GM12878 (cell line): ENCODE measurements at regions not wholly inside any gene's neighbourhood (a gene's known extent, or its start where the extent isn't known, plus 50 kb on each side); places are given as distances from the start of the nearest gene placed in this dataset.

Experiments used
- ATAC-seq: fragments of 200-7000 bp; cut with Tn5 transposase; 3 replicates; pipeline ENCODE4 v1.9.1; 2020; ENCODE audit warnings: mild to moderate bottlenecking, moderate library complexity
- BruUV-seq: library from RNA; stranded (reverse); fragments of 400-500 nt; replicated peaks from 2 replicates; lab custom pipeline; 2021; lab: Mats Ljungman, UMichigan
- CTCF ChIA-PET: fragments of 300-600 bp; sonication (Branson Sonifier 250); formaldehyde crosslinking; extraction: SDS; loops from one replicate; lab custom pipeline; 2021; ENCODE audit warnings: inconsistent platforms; lab: Yijun Ruan, JAX
- POLR2A ChIA-PET: fragments of 350-600 bp; formaldehyde crosslinking; extraction: SDS; loops from one replicate; lab custom pipeline; 2021; ENCODE audit warnings: inconsistent platforms; lab: Charles Lee
- RAD21 ChIA-PET: fragments of 300-600 bp; sonication (Branson Sonifier 250); formaldehyde crosslinking; loops from one replicate; lab custom pipeline; 2023; ENCODE audit warnings: antibody characterized with exemption; ENCODE audit not compliant: unreplicated experiment; lab: Charles Lee
- SMC1A ChIA-PET: fragments of 300-600 bp; sonication (Branson Sonifier 250); formaldehyde crosslinking; loops from one replicate; lab custom pipeline; 2023; ENCODE audit not compliant: unreplicated experiment, uncharacterized antibody; lab: Charles Lee
- DNase-seq: peaks from one replicate; pipeline ENCODE4 v3.0.0-alpha.2; 2011; ENCODE audit warnings: low read depth, low spot score
- FAIRE-seq: peaks from 3 replicates; lab custom pipeline; 2011; peaks lifted over from hg19 to GRCh38; lab: Jason Lieb, UNC
- H2AFZ ChIP-seq: 2 replicates; pipeline ENCODE4 v1.6.0; 2011; ENCODE audit warnings: low read depth, low read length, control low read depth; ENCODE audit not compliant: control insufficient read depth
- H3K27ac ChIP-seq: 2 replicates; pipeline ENCODE4 v1.5.1; 2011; ENCODE audit warnings: control low read depth; ENCODE audit not compliant: control insufficient read depth, insufficient read depth
- H3K27me3 ChIP-seq, 2 experiments: replicated peaks in 1 of 2; 2 replicates each; pipeline versions ENCODE4 v1.6.0 to v1.6.1; 2011; ENCODE audit warnings: low read length in 1 of 2; ENCODE audit not compliant: control insufficient read depth in 2 of 2, insufficient read depth in 2 of 2
- H3K36me3 ChIP-seq, 2 experiments: 2 replicates each; pipeline ENCODE4 v1.5.1; 2011; ENCODE audit warnings: low read length in 1 of 2; ENCODE audit not compliant: control insufficient read depth in 2 of 2, insufficient read depth in 2 of 2
- H3K4me1 ChIP-seq: 2 replicates; pipeline ENCODE4 v1.6.1; 2011; ENCODE audit warnings: mild to moderate bottlenecking, low read length, moderate library complexity, mixed read lengths; ENCODE audit not compliant: control insufficient read depth, insufficient read depth
- H3K4me2 ChIP-seq: 2 replicates; pipeline ENCODE4 v1.6.0; 2011; ENCODE audit warnings: control low read depth; ENCODE audit not compliant: control insufficient read depth, insufficient read depth
- H3K4me3 ChIP-seq: fragments of 200-600 bp; sonication (generic); 2 replicates; pipeline ENCODE4 v1.5.1; 2016
- H3K79me2 ChIP-seq: 2 replicates; pipeline ENCODE4 v1.6.0; 2011; ENCODE audit warnings: low read length; ENCODE audit not compliant: control insufficient read depth, insufficient read depth
- H3K9ac ChIP-seq: 2 replicates; pipeline ENCODE4 v1.8.0; 2011; ENCODE audit warnings: low read length, control low read depth, mixed read lengths; ENCODE audit not compliant: control insufficient read depth, insufficient read depth
- H3K9me3 ChIP-seq: replicated peaks from 3 replicates; pipeline ENCODE4 v1.5.1; 2011; ENCODE audit warnings: mild to moderate bottlenecking, low read length; ENCODE audit not compliant: control insufficient read depth, insufficient read depth
- H4K20me1 ChIP-seq: 2 replicates; pipeline ENCODE4 v1.6.0; 2011; ENCODE audit not compliant: control insufficient read depth, insufficient read depth
- BACH1 ChIP-seq: fragments of 450-650 bp; IDR thresholded peaks from 2 replicates; pipeline ENCODE4 v1.6.1; 2017; ENCODE audit warnings: mild to moderate bottlenecking, borderline replicate concordance
- CBX5 ChIP-seq: sonication (generic); IDR thresholded peaks from 2 replicates; pipeline ENCODE4 v1.6.1; 2016; ENCODE audit warnings: low read depth, moderate library complexity, mild to moderate bottlenecking, inconsistent platforms
- KLF5 ChIP-seq: fragments of 450-650 bp; IDR thresholded peaks from 2 replicates; pipeline ENCODE4 v1.6.1; 2014; ENCODE audit warnings: mild to moderate bottlenecking; ENCODE audit not compliant: partially characterized antibody
- NFIC ChIP-seq: IDR thresholded peaks from 2 replicates; pipeline ENCODE4 v1.6.1; 2012; ENCODE audit warnings: low read depth, mild to moderate bottlenecking, inconsistent platforms, low read length, moderate library complexity
- NFYA ChIP-seq: IDR thresholded peaks from 2 replicates; pipeline ENCODE4 v1.6.1; 2011; ENCODE audit warnings: low read depth, mild to moderate bottlenecking, low read length, improper control_type of control experiment, borderline replicate concordance
- POU2F2 ChIP-seq: IDR thresholded peaks from 3 replicates; pipeline ENCODE4 v1.6.1; 2011; ENCODE audit warnings: low read depth, mild to moderate bottlenecking, low read length, borderline replicate concordance
- RUNX3 ChIP-seq: IDR thresholded peaks from 2 replicates; pipeline ENCODE4 v1.6.1; 2012; ENCODE audit warnings: low read length, inconsistent platforms
- ZNF622 ChIP-seq: fragments of 450-650 bp; IDR thresholded peaks from 2 replicates; pipeline ENCODE4 v1.6.1; 2017; ENCODE audit warnings: mild to moderate bottlenecking, inconsistent platforms
- ZZZ3 ChIP-seq: IDR thresholded peaks from 2 replicates; pipeline ENCODE4 v1.6.1; 2011; ENCODE audit warnings: low read depth; ENCODE audit not compliant: control insufficient read depth, insufficient read length
- WGBS: methylation state at CpG from one replicate; pipeline ENCODE4 v1.1.6; 2016; ENCODE audit warnings: low lambda C conversion rate; ENCODE audit not compliant: insufficient replicate concordance, insufficient coverage; ENCODE audit errors: missing lambda C conversion rate; 5-methylcytosine and 5-hydroxymethylcytosine counted together
- in situ Hi-C: fragments of 300-500 bp; cut with MboI; formaldehyde crosslinking; loops from 9 replicates; pipeline ENCODE4 v1.14.3; 2018; ENCODE audit warnings: mixed read lengths
- intact Hi-C: fragments of 100-400 bp; cut with micrococcal nuclease; formaldehyde crosslinking; loops from one replicate; pipeline ENCODE4 v1.14.2; 2022; ENCODE audit not compliant: unreplicated experiment

DNA sequence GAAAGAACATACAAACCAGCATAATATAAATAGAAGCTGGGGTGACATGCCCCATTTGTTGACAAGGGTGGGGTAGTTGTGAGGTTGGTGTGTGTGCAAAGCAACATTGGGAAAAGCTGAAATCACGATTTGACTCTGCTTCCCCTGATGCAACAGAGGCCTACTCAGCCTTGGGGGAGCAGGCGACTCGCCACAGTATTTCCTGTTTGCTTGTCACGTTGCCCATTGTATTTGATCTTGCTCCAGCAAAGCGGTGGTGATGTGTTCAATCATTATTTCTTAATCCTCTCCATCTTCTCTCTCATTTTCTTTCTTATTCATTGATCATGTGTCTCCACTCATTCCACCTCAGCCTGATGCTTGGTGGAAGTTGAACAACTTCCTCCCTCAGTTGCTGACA, 165.8 kb upstream of the CITED2 start:
- Histone ChIP-seq H3K4me3 (no peak overlapping the region), H3K27ac (no peak overlapping the region), H3K9ac (no peak overlapping the region), H2AFZ (peak overlapping the region; percentile 22), H3K4me2 (peak overlapping the region; percentile 2; the same call in 1 of the 2 replicates), H3K36me3 (no peaks in the 10 kb centered on the region), H3K79me2 (no peaks in the 10 kb centered on the region), H3K27me3 (no peaks in the 10 kb centered on the region), H3K4me1 (peaks cover 6% of the 10 kb centered on the region), H3K9me3 (no peaks in the 10 kb centered on the region), H4K20me1 (no peaks in the 10 kb centered on the region)
- intact Hi-C loops (no loop called here), in situ Hi-C loops (no loop called here)
- ChIA-PET RAD21 (no interaction called here), CTCF (interaction anchor here (1.1 kb wide), 1 partner anchor 25 kb away, joined by 3 read pairs; no protein-coding TSS in a partner anchor), SMC1A (interaction anchor here (1.7 kb wide), 1 partner anchor 9 kb away, joined by 6 read pairs; no protein-coding TSS in a partner anchor), POLR2A (no interaction called here)
- FAIRE-seq (no peak), ATAC-seq (peak; percentile 63), DNase-seq (peak; percentile 32)
- TF ChIP-seq KLF5 (no peak), RUNX3 (peak; percentile 57), ZZZ3 (no peak), NFIC (0 out of 2 replicates have a peak, but pooled peaks have one; percentile 34), BACH1 (no peak)
- BruUV-seq = no TSS peak
- 2% methylated on average over 5 of the region's 5 CpGs for WGBS

DNA sequence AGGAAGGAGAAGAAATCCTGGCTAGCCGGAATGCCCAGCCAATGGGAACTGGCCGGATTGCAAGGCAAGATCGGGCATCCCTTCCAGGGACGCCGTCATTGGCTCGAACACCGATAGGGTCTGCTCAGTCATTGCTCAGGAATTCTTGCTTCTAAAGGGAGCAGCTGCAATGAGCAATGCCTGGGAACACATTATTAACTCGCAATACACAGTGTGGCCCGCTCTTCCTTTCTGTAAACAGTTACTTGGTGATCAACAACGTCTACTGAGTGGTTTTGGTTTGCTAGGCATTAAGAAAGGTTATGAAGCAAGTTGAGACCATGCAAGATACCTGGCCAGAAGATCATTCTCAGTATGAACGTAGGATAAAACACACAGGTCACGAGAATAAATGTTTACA, 165.4 kb upstream of the CITED2 start:
- H3K4me2 ChIP-seq = peak overlapping the region; percentile 2; the same call in 1 of the 2 replicates
- H3K27me3 ChIP-seq = no peaks in the 10 kb centered on the region
- H3K27ac ChIP-seq = no peak overlapping the region
- H3K4me3 ChIP-seq = no peak overlapping the region
- ChIA-PET POLR2A (no interaction called here), SMC1A (interaction anchor here (1.7 kb wide), 1 partner anchor 9 kb away, joined by 6 read pairs; no protein-coding TSS in a partner anchor), CTCF (no interaction called here), RAD21 (no interaction called here)
- 58% methylated on average over 12 of the region's 12 CpGs for WGBS
- H3K9me3 ChIP-seq = no peaks in the 10 kb centered on the region
- ATAC-seq = no peak; the same call in 2 of the 3 replicates
- H4K20me1 ChIP-seq = no peaks in the 10 kb centered on the region
- intact Hi-C loops (no loop called here), in situ Hi-C loops (no loop called here)
- FAIRE-seq = no peak
- H3K36me3 ChIP-seq = no peaks in the 10 kb centered on the region
- BruUV-seq = no TSS peak
- TF ChIP-seq POU2F2 (no peak), NFYA (no peak), CBX5 (no peak), ZNF622 (no peak)
- H3K4me1 ChIP-seq = peaks cover 6% of the 10 kb centered on the region
- H3K9ac ChIP-seq = no peak overlapping the region
- no peaks in the 10 kb centered on the region for H3K79me2 ChIP-seq
- H2AFZ ChIP-seq = peak overlapping the region; percentile 22
- no peak for DNase-seq
